Suprapubic skin (tissue), 4 donors: ENCODE measurements at regions not wholly inside any gene's neighbourhood (a gene's known extent, or its start where the extent isn't known, plus 50 kb on each side); places are given as distances from the start of the nearest gene placed in this dataset.

ENCODE experiments used
- DNase-seq, 2 donors: peaks; one replicate each; pipeline ENCODE4 v3.0.0-alpha.2; 2019; ENCODE audit warnings: low spot score in 2 of 2
- H3K27ac ChIP-seq: fragments of 200-600 bp; sonication (generic); one replicate; pipeline ENCODE4 v1.5.1; 2019
- H3K27me3 ChIP-seq: fragments of 200-600 bp; sonication (generic); one replicate; pipeline ENCODE4 v1.5.1; 2019
- H3K36me3 ChIP-seq: fragments of 200-600 bp; sonication (generic); one replicate; pipeline ENCODE4 v1.5.1; 2019
- H3K4me1 ChIP-seq: fragments of 200-600 bp; sonication (generic); one replicate; pipeline ENCODE4 v1.5.1; 2019
- H3K4me3 ChIP-seq: fragments of 200-600 bp; sonication (generic); one replicate; pipeline ENCODE4 v1.5.1; 2019; ENCODE audit warnings: mild to moderate bottlenecking
- H3K9me3 ChIP-seq: fragments of 200-600 bp; sonication (generic); one replicate; pipeline ENCODE4 v1.5.1; 2019
- EP300 ChIP-seq: sonication (generic); formaldehyde crosslinking; IDR thresholded peaks from one replicate; pipeline ENCODE4 v1.6.1; 2017; ENCODE audit warnings: antibody characterized with exemption
- POLR2A ChIP-seq, 2 donors: fragments of 450-650 bp; IDR thresholded peaks; one replicate each; pipeline ENCODE4 v1.6.1; 2017; ENCODE audit warnings: antibody characterized with exemption in 2 of 2, mild to moderate bottlenecking in 2 of 2, moderate library complexity in 2 of 2
- POLR2AphosphoS5 ChIP-seq, 3 donors: sonication (generic); formaldehyde crosslinking; IDR thresholded peaks; one replicate each; pipeline ENCODE4 v1.6.1; 2017; ENCODE audit warnings: antibody characterized with exemption in 3 of 3
- WGBS: methylation state at CpG from one replicate; pipeline ENCODE4 v1.1.5; 2018; 5-methylcytosine and 5-hydroxymethylcytosine counted together
- TF ChIP-seq, protein P1 (sequence below), 2 donors: fragments of 200-600 bp in 1 of 2; fragments of 450-650 bp in 1 of 2; sonication (generic) in 1 of 2; IDR thresholded peaks; one replicate each; pipeline ENCODE4 v1.5.1; 2016 to 2019; ENCODE audit warnings: antibody characterized with exemption in 2 of 2, mild to moderate bottlenecking in 1 of 2, moderate library complexity in 1 of 2

DNA sequence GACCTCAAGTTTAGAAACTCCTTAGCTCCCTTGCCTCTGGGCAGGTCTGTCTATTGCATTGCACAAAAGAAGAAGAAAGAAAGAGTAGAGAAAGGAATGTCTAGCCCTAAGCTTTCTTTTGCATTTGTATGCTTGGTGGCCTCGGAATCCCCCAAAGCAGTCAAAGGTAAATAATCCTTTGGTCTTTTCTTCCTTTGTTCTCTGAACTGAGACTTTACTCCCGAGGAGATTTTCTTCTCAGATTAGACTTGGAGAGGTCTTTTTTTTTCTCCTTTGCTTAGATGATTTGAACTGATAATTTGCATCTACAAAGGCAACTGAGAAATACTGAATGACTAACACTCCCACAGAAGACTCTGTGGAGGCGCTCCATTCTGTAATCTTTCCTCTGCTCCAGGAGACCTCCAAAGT, 93.2 kb downstream of the AKR1D1 start:
- no peak overlapping the region for H3K4me3 ChIP-seq
- no peak overlapping the region for H3K27ac ChIP-seq
- no peak for TF ChIP-seq POLR2A (IDR thresholded peaks at IDR 0.05)
- TF ChIP-seq POLR2AphosphoS5 (IDR thresholded peaks at IDR 0.05), result no peak
- TF ChIP-seq, protein P1, sequence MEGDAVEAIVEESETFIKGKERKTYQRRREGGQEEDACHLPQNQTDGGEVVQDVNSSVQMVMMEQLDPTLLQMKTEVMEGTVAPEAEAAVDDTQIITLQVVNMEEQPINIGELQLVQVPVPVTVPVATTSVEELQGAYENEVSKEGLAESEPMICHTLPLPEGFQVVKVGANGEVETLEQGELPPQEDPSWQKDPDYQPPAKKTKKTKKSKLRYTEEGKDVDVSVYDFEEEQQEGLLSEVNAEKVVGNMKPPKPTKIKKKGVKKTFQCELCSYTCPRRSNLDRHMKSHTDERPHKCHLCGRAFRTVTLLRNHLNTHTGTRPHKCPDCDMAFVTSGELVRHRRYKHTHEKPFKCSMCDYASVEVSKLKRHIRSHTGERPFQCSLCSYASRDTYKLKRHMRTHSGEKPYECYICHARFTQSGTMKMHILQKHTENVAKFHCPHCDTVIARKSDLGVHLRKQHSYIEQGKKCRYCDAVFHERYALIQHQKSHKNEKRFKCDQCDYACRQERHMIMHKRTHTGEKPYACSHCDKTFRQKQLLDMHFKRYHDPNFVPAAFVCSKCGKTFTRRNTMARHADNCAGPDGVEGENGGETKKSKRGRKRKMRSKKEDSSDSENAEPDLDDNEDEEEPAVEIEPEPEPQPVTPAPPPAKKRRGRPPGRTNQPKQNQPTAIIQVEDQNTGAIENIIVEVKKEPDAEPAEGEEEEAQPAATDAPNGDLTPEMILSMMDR (IDR thresholded peaks at IDR 0.05), result no peak
- no peak for TF ChIP-seq EP300
- H3K9me3 ChIP-seq, result peaks cover 12% of the 10 kb centered on the region
- no peaks in the 10 kb centered on the region for H3K36me3 ChIP-seq
- no peaks in the 10 kb centered on the region for H3K27me3 ChIP-seq
- no peaks in the 10 kb centered on the region for H3K4me1 ChIP-seq
- DNase-seq, result no peak
- 34% methylated on average over 3 of the region's 3 CpGs for WGBS

DNA sequence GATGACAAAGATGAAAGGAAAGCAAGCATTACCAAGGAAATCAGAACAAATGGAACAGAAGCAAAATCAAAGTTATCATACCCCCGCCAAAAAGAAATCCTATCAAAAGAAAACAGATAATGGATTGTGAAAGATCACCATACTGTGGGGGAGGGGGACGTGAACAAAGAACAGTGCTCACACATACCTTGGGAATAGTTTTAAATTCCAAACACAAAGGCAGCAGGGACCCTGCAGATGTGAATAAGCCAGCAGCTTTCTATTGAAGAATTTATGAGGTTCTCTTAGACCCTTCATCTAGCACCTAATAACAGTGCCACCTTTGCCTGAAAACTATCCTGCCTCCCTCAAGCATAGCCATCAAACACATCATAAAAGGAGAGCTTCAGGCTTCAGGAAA, 94.0 kb downstream of the AKR1D1 start:
- Histone ChIP-seq H3K27ac (no peak overlapping the region), H3K4me3 (no peak overlapping the region), H3K4me1 (no peaks in the 10 kb centered on the region), H3K36me3 (no peaks in the 10 kb centered on the region), H3K27me3 (no peaks in the 10 kb centered on the region), H3K9me3 (peaks cover 7% of the 10 kb centered on the region)
- WGBS, result 41% methylated on average over 2 of the region's 2 CpGs
- TF ChIP-seq POLR2AphosphoS5 (IDR thresholded peaks at IDR 0.05) (no peak), EP300 (no peak), POLR2A (IDR thresholded peaks at IDR 0.05) (no peak)
- TF ChIP-seq, protein P1 (IDR thresholded peaks at IDR 0.05), result no peak
- DNase-seq, result no peak

- Histone ChIP-seq H3K27ac (no peak overlapping the region), H3K27me3 (no peaks in the 10 kb centered on the region), H3K9me3 (peaks cover 7% of the 10 kb centered on the region), H3K4me1 (no peaks in the 10 kb centered on the region), H3K36me3 (no peaks in the 10 kb centered on the region), H3K4me3 (no peak overlapping the region)
- DNase-seq, result no peak
- TF ChIP-seq, protein P1 (IDR thresholded peaks at IDR 0.05), result no peak
- no peak for TF ChIP-seq POLR2AphosphoS5 (IDR thresholded peaks at IDR 0.05)
- no peak for TF ChIP-seq EP300
- no peak for TF ChIP-seq POLR2A (IDR thresholded peaks at IDR 0.05)
- 78% methylated on average over 7 of the region's 7 CpGs for WGBS
These were observed 94.9 kb downstream of the AKR1D1 start for GRCh38 chr7:138170959-138171703.

DNA sequence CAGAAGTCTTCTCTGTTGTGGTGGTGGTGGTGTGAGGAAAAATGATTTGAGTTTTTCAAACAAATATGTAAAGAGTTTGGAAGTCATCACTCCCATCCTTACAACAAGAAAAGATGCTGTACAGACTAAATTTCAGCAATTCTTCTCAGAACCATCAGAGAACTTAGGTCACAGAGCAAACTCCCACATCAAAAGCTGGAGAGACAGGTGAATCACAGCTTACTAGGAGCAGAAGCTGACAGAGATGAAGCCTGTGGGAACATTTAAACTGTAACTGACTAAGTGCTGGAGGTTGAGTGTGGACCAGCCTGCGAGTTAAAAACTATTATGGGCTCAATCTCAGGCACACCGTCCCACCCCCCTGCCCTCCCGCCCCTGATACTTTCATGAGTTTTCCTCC, 97.3 kb downstream of the AKR1D1 start:
- WGBS, result 94% methylated on average over 3 of the region's 3 CpGs
- DNase-seq, result no peak
- H3K9me3 ChIP-seq, result peaks cover 7% of the 10 kb centered on the region
- TF ChIP-seq, protein P1 (IDR thresholded peaks at IDR 0.05), result no peak
- TF ChIP-seq POLR2A (IDR thresholded peaks at IDR 0.05) (no peak), EP300 (no peak), POLR2AphosphoS5 (IDR thresholded peaks at IDR 0.05) (no peak)
- H3K4me1 ChIP-seq, result no peaks in the 10 kb centered on the region
- no peaks in the 10 kb centered on the region for H3K27me3 ChIP-seq
- no peaks in the 10 kb centered on the region for H3K36me3 ChIP-seq
- H3K27ac ChIP-seq, result no peak overlapping the region
- no peak overlapping the region for H3K4me3 ChIP-seq

DNA sequence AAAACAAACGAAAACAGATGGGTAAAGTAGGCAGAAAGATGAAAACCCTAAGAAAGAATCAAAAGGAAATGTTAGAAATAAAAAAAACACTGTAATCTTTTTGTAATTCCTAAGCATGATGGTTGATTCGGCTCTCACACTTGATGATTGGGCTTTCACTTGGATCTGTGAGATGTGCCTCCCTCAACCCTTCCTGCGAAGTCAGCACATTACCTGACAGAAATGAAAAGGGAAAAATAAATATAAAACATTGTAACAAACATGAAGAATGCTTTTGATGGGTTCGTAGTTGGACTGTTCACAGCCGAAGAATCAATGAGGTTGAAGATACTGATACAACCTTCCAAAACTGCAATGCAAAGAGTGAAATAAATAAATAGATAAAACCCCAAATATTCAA, 99.8 kb downstream of the AKR1D1 start:
- Histone ChIP-seq H3K36me3 (no peaks in the 10 kb centered on the region), H3K4me3 (no peak overlapping the region), H3K9me3 (peaks cover 7% of the 10 kb centered on the region), H3K4me1 (no peaks in the 10 kb centered on the region), H3K27me3 (no peaks in the 10 kb centered on the region), H3K27ac (no peak overlapping the region)
- no peak for DNase-seq
- WGBS, result 92% methylated on average over 5 of the region's 5 CpGs
- TF ChIP-seq, protein P1 (IDR thresholded peaks at IDR 0.05), result no peak
- no peak for TF ChIP-seq POLR2A (IDR thresholded peaks at IDR 0.05)
- no peak for TF ChIP-seq POLR2AphosphoS5 (IDR thresholded peaks at IDR 0.05)
- TF ChIP-seq EP300, result no peak
